ENCODE measurements at regions not wholly inside any gene's neighbourhood (a gene's known extent, or its start where the extent isn't known, plus 50 kb on each side); places are given as distances from the start of the nearest gene placed in this dataset.

DNA sequence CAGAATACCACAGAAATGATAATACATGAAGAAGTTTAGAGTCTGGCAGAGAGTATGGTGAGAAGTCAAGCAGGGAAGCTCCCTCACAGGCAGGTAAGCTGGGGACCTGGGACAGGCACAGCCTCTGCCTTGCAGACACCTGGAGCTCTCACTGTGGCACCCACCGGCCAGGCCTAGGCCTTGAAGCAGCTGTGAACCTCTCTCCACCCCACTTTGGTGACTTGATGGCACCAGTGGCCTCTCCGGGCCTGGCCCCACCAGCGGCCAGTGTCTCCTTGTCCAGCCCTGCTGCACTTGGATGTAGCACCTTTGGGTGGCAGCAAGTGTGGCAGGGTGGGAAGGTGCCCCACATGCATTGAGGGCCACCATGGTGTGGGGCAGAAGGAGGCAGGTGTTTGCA lies 330.5 kb downstream of the NPR3 start:
- Mint-ChIP-seq H3K27ac (no peak overlapping the region), H3K4me3 (no peak overlapping the region), H3K9me3 (peaks cover 6% of the 10 kb centered on the region), H3K4me1 (no peaks in the 10 kb centered on the region), H3K27me3 (ENCODE audit: low read depth) (peaks cover 6% of the 10 kb centered on the region), H3K36me3 (ENCODE audit: low read depth) (no peaks in the 10 kb centered on the region)
- TF ChIP-seq, protein P1, sequence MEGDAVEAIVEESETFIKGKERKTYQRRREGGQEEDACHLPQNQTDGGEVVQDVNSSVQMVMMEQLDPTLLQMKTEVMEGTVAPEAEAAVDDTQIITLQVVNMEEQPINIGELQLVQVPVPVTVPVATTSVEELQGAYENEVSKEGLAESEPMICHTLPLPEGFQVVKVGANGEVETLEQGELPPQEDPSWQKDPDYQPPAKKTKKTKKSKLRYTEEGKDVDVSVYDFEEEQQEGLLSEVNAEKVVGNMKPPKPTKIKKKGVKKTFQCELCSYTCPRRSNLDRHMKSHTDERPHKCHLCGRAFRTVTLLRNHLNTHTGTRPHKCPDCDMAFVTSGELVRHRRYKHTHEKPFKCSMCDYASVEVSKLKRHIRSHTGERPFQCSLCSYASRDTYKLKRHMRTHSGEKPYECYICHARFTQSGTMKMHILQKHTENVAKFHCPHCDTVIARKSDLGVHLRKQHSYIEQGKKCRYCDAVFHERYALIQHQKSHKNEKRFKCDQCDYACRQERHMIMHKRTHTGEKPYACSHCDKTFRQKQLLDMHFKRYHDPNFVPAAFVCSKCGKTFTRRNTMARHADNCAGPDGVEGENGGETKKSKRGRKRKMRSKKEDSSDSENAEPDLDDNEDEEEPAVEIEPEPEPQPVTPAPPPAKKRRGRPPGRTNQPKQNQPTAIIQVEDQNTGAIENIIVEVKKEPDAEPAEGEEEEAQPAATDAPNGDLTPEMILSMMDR (IDR thresholded peaks at IDR 0.05; ENCODE audit: unreplicated experiment in 3 of 3) = no peak

DNA sequence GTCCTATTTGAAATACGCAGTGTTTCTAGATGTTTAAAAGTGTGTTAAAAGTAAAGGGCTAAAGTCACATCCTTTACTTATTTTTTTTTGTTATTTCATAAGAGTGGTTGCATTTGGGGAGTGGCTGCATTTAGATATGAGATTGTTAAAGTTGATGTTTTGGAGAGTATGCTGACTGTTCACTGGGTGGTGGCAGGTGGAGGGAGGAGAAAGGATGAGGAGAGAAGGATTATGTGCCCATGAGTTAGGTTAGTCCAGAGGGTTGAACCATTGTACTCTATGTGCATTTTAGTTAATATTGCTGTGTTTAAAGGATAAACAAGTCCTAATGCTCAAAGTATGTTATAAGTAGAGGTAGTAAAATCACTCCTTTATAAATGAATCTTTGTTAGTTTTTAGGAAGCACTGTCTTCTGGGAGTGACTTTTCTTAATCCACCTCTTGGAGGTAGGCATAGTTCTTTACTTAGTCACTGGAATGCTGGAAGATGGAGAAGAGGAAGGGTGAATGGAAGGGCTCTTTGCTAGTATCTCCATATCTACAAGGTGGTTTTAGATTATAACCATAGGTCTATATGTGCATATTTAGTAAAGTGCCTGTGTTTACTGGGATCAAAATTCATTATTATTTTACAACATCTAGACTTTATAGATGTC lies 332.3 kb downstream of the NPR3 start:
- Mint-ChIP-seq H3K36me3 (ENCODE audit: low read depth) (no peaks in the 10 kb centered on the region), H3K27me3 (ENCODE audit: low read depth) (peaks cover 6% of the 10 kb centered on the region), H3K27ac (no peak overlapping the region), H3K4me1 (no peaks in the 10 kb centered on the region), H3K4me3 (no peak overlapping the region), H3K9me3 (peaks cover 6% of the 10 kb centered on the region)
- TF ChIP-seq, protein P1 (IDR thresholded peaks at IDR 0.05; ENCODE audit: unreplicated experiment in 3 of 3) = no peak

DNA sequence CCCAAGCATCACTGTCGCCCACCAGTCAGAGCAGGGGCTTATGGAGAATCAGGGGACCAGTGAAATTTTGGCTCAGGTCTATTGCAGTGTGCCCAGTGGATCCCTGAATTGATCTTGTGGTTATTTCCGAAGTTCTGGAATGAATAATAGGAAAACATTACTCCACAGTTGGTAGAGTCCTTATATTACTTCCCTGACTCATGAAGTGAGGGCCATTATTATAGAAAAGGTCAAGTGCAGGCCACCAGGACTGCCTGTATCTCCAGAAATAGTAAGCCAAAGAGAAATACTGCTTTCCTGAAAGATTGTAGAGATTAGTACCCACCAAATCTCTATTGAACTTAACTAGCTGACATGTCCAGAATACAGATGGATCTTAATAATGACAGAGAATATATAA lies 335.0 kb downstream of the NPR3 start:
- peaks cover 5% of the 10 kb centered on the region for H3K27me3 Mint-ChIP-seq (ENCODE audit: low read depth)
- TF ChIP-seq, protein P1 (IDR thresholded peaks at IDR 0.05; ENCODE audit: unreplicated experiment in 3 of 3) = no peak
- no peaks in the 10 kb centered on the region for H3K36me3 Mint-ChIP-seq (ENCODE audit: low read depth)
- H3K4me1 Mint-ChIP-seq = no peaks in the 10 kb centered on the region
- H3K4me3 Mint-ChIP-seq = no peak overlapping the region
- no peak overlapping the region for H3K27ac Mint-ChIP-seq
- peaks cover 3% of the 10 kb centered on the region for H3K9me3 Mint-ChIP-seq

DNA sequence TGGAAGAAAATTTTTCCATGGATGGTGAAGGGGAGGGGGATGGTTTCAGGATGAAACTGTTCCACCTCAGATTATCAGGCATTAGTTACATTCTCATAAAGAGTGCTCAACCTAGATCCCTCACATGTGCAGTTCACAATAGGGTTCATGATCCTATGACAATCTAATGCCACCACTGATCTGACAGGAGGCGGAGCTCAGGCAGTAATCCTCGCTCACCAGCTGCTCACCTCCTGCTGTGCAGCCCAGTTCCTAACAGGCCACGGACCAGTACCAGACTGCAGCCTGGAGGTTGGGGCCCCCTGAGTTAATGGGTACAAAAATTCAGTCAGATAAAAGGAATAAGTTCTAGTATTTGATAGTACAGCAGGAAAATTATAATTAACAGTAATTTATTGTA lies 337.2 kb downstream of the NPR3 start:
- Mint-ChIP-seq H3K36me3 (ENCODE audit: low read depth) (no peaks in the 10 kb centered on the region), H3K4me1 (no peaks in the 10 kb centered on the region), H3K4me3 (no peak overlapping the region), H3K27ac (no peak overlapping the region), H3K27me3 (ENCODE audit: low read depth) (peaks cover under 1% of the 10 kb centered on the region), H3K9me3 (peaks cover 9% of the 10 kb centered on the region)
- TF ChIP-seq, protein P1 (IDR thresholded peaks at IDR 0.05; ENCODE audit: unreplicated experiment in 3 of 3) = no peak

DNA sequence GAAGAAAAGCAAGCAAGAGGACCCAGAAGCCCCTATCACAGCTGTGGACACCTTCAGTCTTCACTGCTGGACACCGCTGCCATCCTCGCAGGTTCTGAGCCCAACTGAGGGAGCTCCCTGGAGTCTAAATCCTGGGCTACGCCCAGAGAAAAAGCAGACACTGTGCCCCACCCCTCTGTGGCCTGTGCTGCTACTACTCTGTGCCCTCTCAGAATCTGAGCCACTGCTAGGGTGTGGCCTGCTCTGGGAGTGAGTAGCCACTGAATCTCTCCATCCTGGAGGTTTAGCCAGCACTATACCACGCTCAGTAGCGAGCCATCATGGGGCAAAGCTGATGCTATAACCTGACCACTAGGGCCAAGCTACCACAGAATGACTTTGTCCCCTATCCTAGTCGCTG lies 338.2 kb downstream of the NPR3 start:
- H3K9me3 Mint-ChIP-seq = peaks cover 19% of the 10 kb centered on the region
- no peaks in the 10 kb centered on the region for H3K36me3 Mint-ChIP-seq (ENCODE audit: low read depth)
- no peaks in the 10 kb centered on the region for H3K4me1 Mint-ChIP-seq
- TF ChIP-seq, protein P1 (IDR thresholded peaks at IDR 0.05; ENCODE audit: unreplicated experiment in 3 of 3) = no peak
- H3K4me3 Mint-ChIP-seq = no peak overlapping the region
- no peak overlapping the region for H3K27ac Mint-ChIP-seq
- H3K27me3 Mint-ChIP-seq (ENCODE audit: low read depth) = no peaks in the 10 kb centered on the region

DNA sequence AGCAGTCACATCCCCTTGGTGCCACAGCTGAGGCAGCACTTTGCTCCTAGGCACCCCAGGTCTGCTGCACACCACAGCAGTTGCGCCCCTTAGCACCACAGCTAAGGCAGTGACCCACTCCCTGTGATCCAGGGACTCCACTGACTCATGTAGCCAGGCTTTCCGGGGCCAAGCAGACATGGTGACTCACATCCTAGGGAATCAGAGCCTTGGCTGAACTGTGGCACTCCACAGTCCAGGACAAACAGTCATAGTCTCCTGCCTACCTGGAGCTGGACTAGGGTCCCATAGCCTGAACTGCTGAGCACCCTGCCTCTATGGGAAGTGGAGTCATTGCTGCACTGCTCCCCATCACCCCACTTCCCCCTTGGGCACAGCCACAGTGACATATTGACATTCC lies 338.7 kb downstream of the NPR3 start:
- Mint-ChIP-seq H3K27ac (no peak overlapping the region), H3K27me3 (ENCODE audit: low read depth) (no peaks in the 10 kb centered on the region), H3K36me3 (ENCODE audit: low read depth) (no peaks in the 10 kb centered on the region), H3K4me3 (no peak overlapping the region), H3K4me1 (no peaks in the 10 kb centered on the region), H3K9me3 (peaks cover 21% of the 10 kb centered on the region)
- TF ChIP-seq, protein P1 (IDR thresholded peaks at IDR 0.05; ENCODE audit: unreplicated experiment in 3 of 3) = no peak

All from nephron (organoid).